NCI-H2029 treated with DMSO at 0.1 percent for 48 hours (cell line): ENCODE measurements at regions not wholly inside any gene's neighbourhood (a gene's known extent, or its start where the extent isn't known, plus 50 kb on each side); places are given as distances from the start of the nearest gene placed in this dataset.
A peak's percentile ranks its signal among the peaks of the same experiment; 100 is the strongest.

ENCODE experiments used
- DNase-seq: peaks from one replicate; lab custom pipeline; 2025; lab: John Stamatoyannopoulos, UW

- no peak for DNase-seq
These were observed 872.7 kb downstream of the DCDC2C start for GRCh38 chr2:4576075-4576474.

- no peak for DNase-seq
These were observed 876.6 kb downstream of the DCDC2C start for GRCh38 chr2:4579977-4580376.

- no peak for DNase-seq
These were observed 881.8 kb downstream of the DCDC2C start for GRCh38 chr2:4585057-4585635.

GRCh38 chr2:4588606-4589005, 885.2 kb downstream of the DCDC2C start:
- no peak for DNase-seq

GRCh38 chr2:4591261-4591660, 887.9 kb downstream of the DCDC2C start:
- DNase-seq, result no peak

GRCh38 chr2:4597400-4597799, 894.0 kb downstream of the DCDC2C start:
- DNase-seq, result no peak

- no peak for DNase-seq
These were observed 901.4 kb downstream of the DCDC2C start for GRCh38 chr2:4604767-4605166.

- DNase-seq, result no peak
These were observed 914.8 kb downstream of the DCDC2C start for GRCh38 chr2:4618141-4618540.

- no peak for DNase-seq
These were observed 915.4 kb downstream of the DCDC2C start for GRCh38 chr2:4618630-4619228.

GRCh38 chr2:4628998-4629501, 925.7 kb downstream of the DCDC2C start:
- DNase-seq, result no peak

GRCh38 chr2:4635289-4635688, 931.9 kb downstream of the DCDC2C start:
- DNase-seq, result no peak

- no peak for DNase-seq
These were observed 950.6 kb downstream of the DCDC2C start for GRCh38 chr2:4653991-4654390.

- DNase-seq, result no peak
These were observed 953.0 kb downstream of the DCDC2C start for GRCh38 chr2:4656326-4656725.

- DNase-seq, result no peak
These were observed 958.9 kb downstream of the DCDC2C start for GRCh38 chr2:4662161-4662779.

- no peak for DNase-seq
These were observed 965.0 kb downstream of the DCDC2C start for GRCh38 chr2:4668381-4668780.

- no peak for DNase-seq
These were observed 967.0 kb downstream of the DCDC2C start for GRCh38 chr2:4670331-4670730.

GRCh38 chr2:4673025-4673489, 969.7 kb downstream of the DCDC2C start:
- peak; percentile 83 for DNase-seq

GRCh38 chr2:4674007-4674406, 970.6 kb downstream of the DCDC2C start:
- DNase-seq, result no peak

GRCh38 chr2:4675295-4675694, 971.9 kb downstream of the DCDC2C start:
- no peak for DNase-seq

- no peak for DNase-seq
These were observed 975.6 kb downstream of the DCDC2C start for GRCh38 chr2:4678927-4679326.

- DNase-seq, result no peak
These were observed 976.0 kb downstream of the DCDC2C start for GRCh38 chr2:4679391-4679790.

- no peak for DNase-seq
These were observed 981.5 kb downstream of the DCDC2C start for GRCh38 chr2:4684921-4685320.

- no peak for DNase-seq
These were observed 987.5 kb downstream of the DCDC2C start for GRCh38 chr2:4690913-4691312.
